ENCODE measurements at regions not wholly inside any gene's neighbourhood (a gene's known extent, or its start where the extent isn't known, plus 50 kb on each side); places are given as distances from the start of the nearest gene placed in this dataset.
"Not testable (repeated sequence)": the region's sequence is repeated elsewhere in the genome, so short reads cannot be mapped to it uniquely, and the experiment has no call there.

DNA sequence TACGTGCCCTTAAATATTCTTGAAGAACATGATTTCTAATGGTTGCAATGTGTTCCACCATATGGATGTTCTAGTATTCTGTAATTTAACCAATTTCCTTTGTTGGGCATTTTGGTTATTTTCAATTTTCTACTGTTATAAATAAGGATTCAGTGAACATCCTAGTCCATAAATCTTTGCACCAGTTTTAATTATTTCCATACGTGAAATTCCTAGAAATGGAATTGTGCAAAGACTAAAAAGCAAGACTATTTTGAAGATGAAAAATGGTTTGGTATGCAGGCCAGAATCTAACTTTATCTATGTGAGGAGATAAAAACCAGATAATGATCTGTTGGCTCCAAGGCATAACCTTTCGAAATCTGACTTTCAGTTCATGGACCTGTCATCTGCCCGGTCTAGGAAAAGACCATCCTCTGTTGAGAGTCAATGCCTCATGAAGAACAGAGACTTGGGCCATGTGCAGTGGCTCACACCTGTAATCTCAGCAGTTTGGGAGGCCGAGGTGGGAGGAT, 633.2 kb upstream of the NRP1 start:
- no peak for DNase-seq (ENCODE audit: extremely low read depth, low read depth)
- no peak for TF ChIP-seq CTCF (IDR thresholded peaks at IDR 0.05; ENCODE audit: low read depth, low read length, missing control alignments)

DNA sequence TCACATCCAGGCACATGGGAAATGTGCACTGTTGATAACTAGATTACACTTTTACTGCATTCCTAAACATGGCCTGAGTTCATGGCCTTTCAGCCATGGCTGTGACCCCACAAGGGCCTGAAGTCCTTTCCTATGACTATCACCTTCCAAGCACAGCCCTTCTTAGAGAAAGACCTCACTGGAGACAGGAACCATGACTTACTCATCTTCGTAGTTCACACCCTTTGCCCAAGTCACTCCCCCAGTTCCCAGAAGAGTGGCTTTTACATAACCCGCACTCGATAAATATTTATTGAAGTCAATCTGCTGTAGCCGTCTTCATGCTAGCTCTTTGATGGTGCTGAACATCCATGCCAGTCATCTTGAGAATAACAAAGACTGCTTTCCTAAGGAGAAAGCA, 632.5 kb upstream of the NRP1 start:
- no peak for TF ChIP-seq CTCF (IDR thresholded peaks at IDR 0.05; ENCODE audit: low read depth, low read length, missing control alignments)
- DNase-seq (ENCODE audit: extremely low read depth, low read depth) = no peak
- H3K4me3 ChIP-seq (replicated peaks; ENCODE audit: low read depth, low read length) = no peak overlapping the region

More for the DNA sequence above, 633.2 kb upstream of the NRP1 start:
- no peak overlapping the region for H3K4me3 ChIP-seq (replicated peaks; ENCODE audit: low read depth, low read length)

DNA sequence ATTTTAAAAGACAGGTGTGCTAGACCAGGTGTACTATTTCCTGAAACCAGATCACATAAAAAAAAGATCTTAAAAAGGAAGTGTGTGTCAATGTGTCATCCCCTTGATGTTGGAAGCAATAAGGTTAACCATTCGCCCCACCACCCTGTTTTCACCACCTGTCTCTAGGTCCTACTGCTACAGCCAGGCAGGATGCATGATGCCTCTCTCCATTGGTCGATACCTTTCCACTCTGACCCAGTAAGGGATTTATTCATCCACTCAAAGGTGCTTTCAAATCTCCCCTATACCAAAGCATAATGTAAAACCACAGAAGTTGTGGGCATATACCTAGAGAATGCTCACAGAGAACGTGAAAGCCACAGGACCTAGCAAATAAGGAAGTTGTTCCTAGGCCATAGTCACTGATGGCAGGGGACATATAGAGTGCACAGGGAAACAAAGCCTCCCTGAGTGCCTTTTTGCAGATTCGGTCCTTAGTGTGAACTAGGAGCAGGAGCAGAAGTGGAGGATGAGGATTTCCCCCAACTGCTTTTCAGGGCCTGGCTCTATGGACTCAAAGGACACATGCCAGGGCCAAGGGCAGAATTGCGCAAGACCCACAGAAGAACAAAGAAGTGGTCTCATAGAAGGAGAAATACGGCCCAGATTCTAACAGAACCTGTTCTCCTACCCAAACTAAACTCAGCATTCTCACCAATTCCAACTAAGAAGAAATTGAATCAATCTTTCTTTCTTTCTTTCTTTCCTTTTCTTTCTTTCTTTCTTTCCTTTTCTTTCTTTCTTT, 631.5 kb upstream of the NRP1 start:
- no peak for DNase-seq (ENCODE audit: extremely low read depth, low read depth)
- TF ChIP-seq CTCF (IDR thresholded peaks at IDR 0.05; ENCODE audit: low read depth, low read length, missing control alignments) = no peak
- H3K4me3 ChIP-seq (replicated peaks; ENCODE audit: low read depth, low read length) = no peak overlapping the region

DNA sequence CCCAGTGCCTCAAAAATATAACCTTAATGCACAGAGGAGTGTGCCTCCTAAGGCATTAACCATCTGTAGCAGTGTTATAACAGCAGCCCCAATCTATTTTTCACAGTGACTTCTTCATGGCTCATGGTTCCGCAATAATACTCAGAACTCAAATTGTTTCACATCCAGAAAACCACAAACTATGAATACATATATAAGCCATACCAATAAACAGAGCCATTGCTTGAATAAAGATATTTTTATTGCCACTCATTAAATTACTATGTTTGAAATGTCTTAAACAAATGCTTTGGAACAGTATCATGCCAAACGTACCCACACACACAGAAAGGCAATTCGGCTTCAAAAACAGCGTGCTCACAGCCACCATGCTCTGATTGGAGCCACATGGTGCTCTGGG, 629.3 kb upstream of the NRP1 start:
- no peak for TF ChIP-seq CTCF (IDR thresholded peaks at IDR 0.05; ENCODE audit: low read depth, low read length, missing control alignments)
- no peak for DNase-seq (ENCODE audit: extremely low read depth, low read depth)
- H3K4me3 ChIP-seq (replicated peaks; ENCODE audit: low read depth, low read length) = no peak overlapping the region

- not testable (repeated sequence) for DNase-seq (ENCODE audit: extremely low read depth, low read depth); H3K4me3 ChIP-seq (replicated peaks; ENCODE audit: low read depth, low read length)
Observed at GRCh38 chr10:33956322-33956721, 621.9 kb upstream of the NRP1 start.

GRCh38 chr10:33955676-33956075, 621.2 kb upstream of the NRP1 start:
- no peak for TF ChIP-seq CTCF (IDR thresholded peaks at IDR 0.05; ENCODE audit: low read depth, low read length, missing control alignments)
- no peak for DNase-seq (ENCODE audit: extremely low read depth, low read depth)

DNA sequence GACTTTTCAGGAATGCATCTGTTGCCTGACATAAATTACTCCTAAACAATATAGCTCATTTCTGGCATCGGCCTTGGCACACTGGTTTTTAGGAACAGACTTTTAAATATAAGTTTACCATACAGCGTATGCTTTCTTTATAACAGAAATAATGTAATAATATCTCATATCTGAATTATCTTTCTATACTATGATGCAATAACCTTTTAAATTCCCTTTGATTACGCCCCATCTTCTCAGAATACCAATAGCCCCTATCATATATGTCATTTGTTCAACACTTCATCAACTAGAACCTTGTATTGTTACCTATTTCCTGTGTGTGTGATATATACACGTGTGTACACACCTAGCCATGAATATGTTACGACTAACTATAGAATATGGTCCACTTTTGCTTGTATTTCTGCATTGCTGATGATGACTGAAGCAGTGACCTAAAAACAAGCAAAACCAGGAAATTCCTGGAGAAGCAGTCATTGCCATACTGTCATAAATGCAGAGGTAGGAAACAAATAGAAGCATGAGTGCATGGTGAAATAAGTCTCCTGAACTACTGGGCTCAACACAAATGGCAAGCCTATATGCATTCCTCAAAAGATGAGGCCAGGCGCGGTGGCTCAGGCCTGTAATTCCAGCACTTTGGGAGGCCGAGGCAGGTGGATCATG, 618.4 kb upstream of the NRP1 start:
- TF ChIP-seq CTCF (IDR thresholded peaks at IDR 0.05; ENCODE audit: low read depth, low read length, missing control alignments) = no peak
- no peak overlapping the region for H3K4me3 ChIP-seq (replicated peaks; ENCODE audit: low read depth, low read length)
- no peak for DNase-seq (ENCODE audit: extremely low read depth, low read depth)

More at GRCh38 chr10:33955676-33956075, 621.2 kb upstream of the NRP1 start:
- no peak overlapping the region for H3K4me3 ChIP-seq (replicated peaks; ENCODE audit: low read depth, low read length)
